NCI-H510A (cell line): ENCODE measurements at regions not wholly inside any gene's neighbourhood (a gene's known extent, or its start where the extent isn't known, plus 50 kb on each side); places are given as distances from the start of the nearest gene placed in this dataset.

Experiments
- DNase-seq: peaks from one replicate; lab custom pipeline; 2025; lab: John Stamatoyannopoulos, UW

GRCh38 chr13:103130681-103131210 lies 64.5 kb upstream of the SLC10A2 start:
- no peak for DNase-seq

- DNase-seq, result no peak
These were observed 63.9 kb upstream of the SLC10A2 start for GRCh38 chr13:103130146-103130545.
